ENCODE measurements at regions not wholly inside any gene's neighbourhood (a gene's known extent, or its start where the extent isn't known, plus 50 kb on each side); places are given as distances from the start of the nearest gene placed in this dataset.

- TF ChIP-seq, protein P1, sequence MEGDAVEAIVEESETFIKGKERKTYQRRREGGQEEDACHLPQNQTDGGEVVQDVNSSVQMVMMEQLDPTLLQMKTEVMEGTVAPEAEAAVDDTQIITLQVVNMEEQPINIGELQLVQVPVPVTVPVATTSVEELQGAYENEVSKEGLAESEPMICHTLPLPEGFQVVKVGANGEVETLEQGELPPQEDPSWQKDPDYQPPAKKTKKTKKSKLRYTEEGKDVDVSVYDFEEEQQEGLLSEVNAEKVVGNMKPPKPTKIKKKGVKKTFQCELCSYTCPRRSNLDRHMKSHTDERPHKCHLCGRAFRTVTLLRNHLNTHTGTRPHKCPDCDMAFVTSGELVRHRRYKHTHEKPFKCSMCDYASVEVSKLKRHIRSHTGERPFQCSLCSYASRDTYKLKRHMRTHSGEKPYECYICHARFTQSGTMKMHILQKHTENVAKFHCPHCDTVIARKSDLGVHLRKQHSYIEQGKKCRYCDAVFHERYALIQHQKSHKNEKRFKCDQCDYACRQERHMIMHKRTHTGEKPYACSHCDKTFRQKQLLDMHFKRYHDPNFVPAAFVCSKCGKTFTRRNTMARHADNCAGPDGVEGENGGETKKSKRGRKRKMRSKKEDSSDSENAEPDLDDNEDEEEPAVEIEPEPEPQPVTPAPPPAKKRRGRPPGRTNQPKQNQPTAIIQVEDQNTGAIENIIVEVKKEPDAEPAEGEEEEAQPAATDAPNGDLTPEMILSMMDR (IDR thresholded peaks at IDR 0.05), result no peak
- TF ChIP-seq POLR2AphosphoS5 (IDR thresholded peaks at IDR 0.05) (no peak), POLR2A (IDR thresholded peaks at IDR 0.05) (no peak)
Measured at GRCh38 chr14:97578982-97579548, 781.9 kb downstream of the VRK1 start.

Data from prostate gland (tissue), 2 donors.